Lower lobe of right lung (tissue), 2 donors: ENCODE measurements at regions not wholly inside any gene's neighbourhood (a gene's known extent, or its start where the extent isn't known, plus 50 kb on each side); places are given as distances from the start of the nearest gene placed in this dataset.

ENCODE experiments used
- ATAC-seq, 2 donors: fragments of 200-7000 bp; cut with Tn5 transposase; one replicate each; pipeline ENCODE4 v1.9.1; 2020 to 2022; ENCODE audit warnings: mild to moderate bottlenecking in 2 of 2, moderate library complexity in 2 of 2
- DNase-seq: peaks from one replicate; pipeline ENCODE4 v3.0.0-alpha.2; 2020
- H3K27ac ChIP-seq: fragments of 200-600 bp; one replicate; pipeline ENCODE4 v1.8.0; 2022
- H3K27me3 ChIP-seq: fragments of 200-600 bp; one replicate; pipeline ENCODE4 v1.8.0; 2022; ENCODE audit warnings: low read depth
- H3K36me3 ChIP-seq: fragments of 200-600 bp; one replicate; pipeline ENCODE4 v1.8.0; 2022; ENCODE audit warnings: mild to moderate bottlenecking
- H3K4me1 ChIP-seq: fragments of 200-600 bp; one replicate; pipeline ENCODE4 v1.8.0; 2022
- H3K4me3 ChIP-seq: fragments of 200-600 bp; one replicate; pipeline ENCODE4 v1.8.0; 2022; ENCODE audit warnings: mild to moderate bottlenecking
- H3K9me3 ChIP-seq: fragments of 200-600 bp; one replicate; pipeline ENCODE4 v1.8.0; 2022
- intact Hi-C: fragments of 100-400 bp; cut with DNase I; formaldehyde crosslinking; loops from one replicate; pipeline ENCODE4 v1.11.0; 2022
- TF ChIP-seq, protein P1 (sequence below): fragments of 200-600 bp; IDR thresholded peaks from one replicate; pipeline ENCODE4 v1.8.0; 2022; ENCODE audit warnings: antibody characterized with exemption, mild to moderate bottlenecking
- donor health status: DM: no; HTN: yes; CAD: no; lungs with severe emphysema.

DNA sequence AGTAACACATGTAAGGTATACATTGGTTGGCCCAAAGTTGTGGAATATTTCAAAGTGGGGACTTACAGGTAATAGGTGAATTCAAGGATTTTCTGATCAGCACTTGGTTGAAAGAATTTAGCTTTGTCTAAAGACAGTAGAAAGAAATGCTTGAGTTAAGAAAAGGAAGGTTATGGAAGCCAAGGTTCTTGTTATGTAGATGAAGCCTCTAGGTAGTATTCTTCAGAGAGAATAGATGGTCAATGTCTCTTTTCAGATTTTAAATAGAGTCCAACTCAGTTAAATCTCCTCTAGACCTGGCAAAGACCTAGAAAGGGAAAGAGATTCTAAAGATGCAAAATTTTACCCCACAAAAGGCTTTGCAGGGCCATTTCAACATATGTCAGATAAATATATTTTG, 157.4 kb downstream of the ANKRD30B start:
- intact Hi-C loops = no loop called here
- Histone ChIP-seq H3K4me3 (no peak overlapping the region), H3K27me3 (no peaks in the 10 kb centered on the region), H3K36me3 (no peaks in the 10 kb centered on the region), H3K9me3 (no peaks in the 10 kb centered on the region), H3K27ac (no peak overlapping the region), H3K4me1 (no peaks in the 10 kb centered on the region)
- no peak for ATAC-seq
- DNase-seq = no peak
- TF ChIP-seq, protein P1, sequence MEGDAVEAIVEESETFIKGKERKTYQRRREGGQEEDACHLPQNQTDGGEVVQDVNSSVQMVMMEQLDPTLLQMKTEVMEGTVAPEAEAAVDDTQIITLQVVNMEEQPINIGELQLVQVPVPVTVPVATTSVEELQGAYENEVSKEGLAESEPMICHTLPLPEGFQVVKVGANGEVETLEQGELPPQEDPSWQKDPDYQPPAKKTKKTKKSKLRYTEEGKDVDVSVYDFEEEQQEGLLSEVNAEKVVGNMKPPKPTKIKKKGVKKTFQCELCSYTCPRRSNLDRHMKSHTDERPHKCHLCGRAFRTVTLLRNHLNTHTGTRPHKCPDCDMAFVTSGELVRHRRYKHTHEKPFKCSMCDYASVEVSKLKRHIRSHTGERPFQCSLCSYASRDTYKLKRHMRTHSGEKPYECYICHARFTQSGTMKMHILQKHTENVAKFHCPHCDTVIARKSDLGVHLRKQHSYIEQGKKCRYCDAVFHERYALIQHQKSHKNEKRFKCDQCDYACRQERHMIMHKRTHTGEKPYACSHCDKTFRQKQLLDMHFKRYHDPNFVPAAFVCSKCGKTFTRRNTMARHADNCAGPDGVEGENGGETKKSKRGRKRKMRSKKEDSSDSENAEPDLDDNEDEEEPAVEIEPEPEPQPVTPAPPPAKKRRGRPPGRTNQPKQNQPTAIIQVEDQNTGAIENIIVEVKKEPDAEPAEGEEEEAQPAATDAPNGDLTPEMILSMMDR = no peak

- Histone ChIP-seq H3K4me3 (no peak overlapping the region), H3K27ac (no peak overlapping the region), H3K27me3 (no peaks in the 10 kb centered on the region), H3K36me3 (no peaks in the 10 kb centered on the region), H3K9me3 (no peaks in the 10 kb centered on the region), H3K4me1 (no peaks in the 10 kb centered on the region)
- TF ChIP-seq, protein P1 = no peak
- intact Hi-C loops = no loop called here
- no peak for DNase-seq
- no peak for ATAC-seq
Measured at GRCh38 chr18:14905979-14906378, 158.0 kb downstream of the ANKRD30B start.

DNA sequence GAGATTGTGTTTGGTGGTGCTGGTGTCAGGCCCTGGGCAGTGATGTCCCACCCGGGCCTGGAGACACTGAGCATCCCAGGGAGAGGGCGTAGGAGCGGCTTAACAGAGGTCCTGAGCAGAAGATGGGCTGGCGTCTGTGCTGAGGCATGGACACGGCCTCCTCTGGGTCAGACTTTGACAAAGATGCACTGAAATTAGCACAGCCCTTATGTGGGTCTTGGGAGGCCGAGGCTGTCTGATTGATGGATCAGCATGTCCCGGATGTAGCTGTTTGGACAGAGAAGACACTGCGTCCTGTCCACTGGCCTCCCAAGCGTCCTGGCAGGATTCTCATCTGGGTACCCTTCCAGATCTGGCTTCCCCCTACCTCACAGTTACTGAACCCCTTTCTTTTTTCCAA, 159.4 kb downstream of the ANKRD30B start:
- no peak for ATAC-seq
- intact Hi-C loops = no loop called here
- Histone ChIP-seq H3K4me3 (no peak overlapping the region), H3K36me3 (no peaks in the 10 kb centered on the region), H3K4me1 (no peaks in the 10 kb centered on the region), H3K27ac (no peak overlapping the region), H3K9me3 (no peaks in the 10 kb centered on the region), H3K27me3 (no peaks in the 10 kb centered on the region)
- DNase-seq = no peak
- TF ChIP-seq, protein P1 = no peak

GRCh38 chr18:14908541-14908940, 160.6 kb downstream of the ANKRD30B start:
- no peak overlapping the region for H3K27ac ChIP-seq
- intact Hi-C loops = no loop called here
- TF ChIP-seq, protein P1 = no peak
- no peaks in the 10 kb centered on the region for H3K4me1 ChIP-seq
- no peak for ATAC-seq
- no peaks in the 10 kb centered on the region for H3K27me3 ChIP-seq
- no peak overlapping the region for H3K4me3 ChIP-seq
- H3K9me3 ChIP-seq = no peaks in the 10 kb centered on the region
- no peaks in the 10 kb centered on the region for H3K36me3 ChIP-seq
- DNase-seq = no peak

GRCh38 chr18:14912967-14913366, 165.0 kb downstream of the ANKRD30B start:
- TF ChIP-seq, protein P1 = no peak

GRCh38 chr18:14914121-14914520, 166.1 kb downstream of the ANKRD30B start:
- Histone ChIP-seq H3K27me3 (no peaks in the 10 kb centered on the region), H3K4me3 (no peak overlapping the region), H3K9me3 (no peaks in the 10 kb centered on the region), H3K4me1 (no peaks in the 10 kb centered on the region), H3K27ac (no peak overlapping the region), H3K36me3 (no peaks in the 10 kb centered on the region)
- ATAC-seq = no peak
- no peak for DNase-seq
- intact Hi-C loops = no loop called here
- TF ChIP-seq, protein P1 = no peak

More at GRCh38 chr18:14912967-14913366, 165.0 kb downstream of the ANKRD30B start:
- Histone ChIP-seq H3K4me3 (no peak overlapping the region), H3K36me3 (no peaks in the 10 kb centered on the region), H3K27me3 (no peaks in the 10 kb centered on the region), H3K27ac (no peak overlapping the region), H3K9me3 (no peaks in the 10 kb centered on the region), H3K4me1 (no peaks in the 10 kb centered on the region)
- no peak for DNase-seq
- ATAC-seq = no peak
- intact Hi-C loops = no loop called here
